ENCODE measurements at regions not wholly inside any gene's neighbourhood (a gene's known extent, or its start where the extent isn't known, plus 50 kb on each side); places are given as distances from the start of the nearest gene placed in this dataset.

GRCh38 chr6:108734271-108734922, 113.8 kb upstream of the ARMC2 start:
- no peak for TF ChIP-seq TAF1 (IDR thresholded peaks at IDR 0.05; ENCODE audit: borderline replicate concordance, low read depth, low read length)
- no peak for TF ChIP-seq IRF3 (IDR thresholded peaks at IDR 0.05; ENCODE audit: low read depth, low read length)
- TF ChIP-seq JUND (IDR thresholded peaks at IDR 0.05), result no peak
- no peak for TF ChIP-seq FOSL2 (IDR thresholded peaks at IDR 0.05; ENCODE audit: borderline replicate concordance, low read depth)
- TF ChIP-seq MEF2A (IDR thresholded peaks at IDR 0.05; ENCODE audit: borderline replicate concordance, low read depth), result no peak
- Histone ChIP-seq H3K9me3 (no peaks in the 10 kb centered on the region), H3K36me3 (replicated peaks in 1 of 2; ENCODE audit: control insufficient read depth in 1 of 2, insufficient read depth in 2 of 2, low read length in 1 of 2) (no peaks in the 10 kb centered on the region), H3F3A (replicated peaks; ENCODE audit: insufficient read depth) (peaks cover 16% of the 10 kb centered on the region), H4K20me1 (ENCODE audit: insufficient read depth) (no peaks in the 10 kb centered on the region), H3K4me3 (ENCODE audit: low read depth in 2 of 2, low read length in 1 of 2) (no peak overlapping the region), H3K4me1 (ENCODE audit: control insufficient read depth in 1 of 2, insufficient read depth in 2 of 2, low read depth in 1 of 2, low read length in 1 of 2) (peaks cover 7 to 19% of the 10 kb centered on the region in 2 experiments; a peak in 3 of 4 replicates), H2AFZ (ENCODE audit: low read depth) (no peak overlapping the region), H3K4me2 (no peak overlapping the region), H3K27ac (ENCODE audit: low read depth in 2 of 2, low read length in 1 of 2) (no peak overlapping the region), H3K9me2 (no peaks in the 10 kb centered on the region), H3K9ac (no peak overlapping the region), H3K27me3 (ENCODE audit: insufficient read depth) (no peaks in the 10 kb centered on the region), H3K79me2 (ENCODE audit: insufficient read depth) (no peaks in the 10 kb centered on the region)
- WGBS (ENCODE audit: low lambda C conversion rate), result 96% methylated on average over 8 of the region's 8 CpGs
- ChIA-PET CTCF (interaction anchor here (1.7 kb wide), 1 partner anchor 24 kb away, joined by 3 read pairs; no protein-coding TSS in a partner anchor), POLR2A (no interaction called here)
- DNase-seq, result no peak

GRCh38 chr6:108735310-108736001, 112.8 kb upstream of the ARMC2 start:
- H3K9ac ChIP-seq, result no peak overlapping the region
- H3K27me3 ChIP-seq (ENCODE audit: insufficient read depth), result no peaks in the 10 kb centered on the region
- no peaks in the 10 kb centered on the region for H3K36me3 ChIP-seq (replicated peaks in 1 of 2; ENCODE audit: control insufficient read depth in 1 of 2, insufficient read depth in 2 of 2, low read length in 1 of 2)
- H3K4me3 ChIP-seq (ENCODE audit: low read depth in 2 of 2, low read length in 1 of 2), result no peak overlapping the region
- H3K9me3 ChIP-seq, result no peaks in the 10 kb centered on the region
- 97% methylated on average over 2 of the region's 2 CpGs for WGBS (ENCODE audit: low lambda C conversion rate)
- ChIA-PET CTCF (no interaction called here), POLR2A (no interaction called here)
- H3K27ac ChIP-seq (ENCODE audit: low read depth in 2 of 2, low read length in 1 of 2), result no peak overlapping the region
- H3K9me2 ChIP-seq, result no peaks in the 10 kb centered on the region
- peaks cover 12 to 19% of the 10 kb centered on the region in 2 experiments; a peak in 3 of 4 replicates for H3K4me1 ChIP-seq (ENCODE audit: control insufficient read depth in 1 of 2, insufficient read depth in 2 of 2, low read depth in 1 of 2, low read length in 1 of 2)
- no peak for DNase-seq
- no peaks in the 10 kb centered on the region for H4K20me1 ChIP-seq (ENCODE audit: insufficient read depth)
- H3K4me2 ChIP-seq, result no peak overlapping the region
- H3K79me2 ChIP-seq (ENCODE audit: insufficient read depth), result no peaks in the 10 kb centered on the region
- no peak for TF ChIP-seq TEAD4 (IDR thresholded peaks at IDR 0.05; ENCODE audit: borderline replicate concordance, insufficient read depth)
- TF ChIP-seq FOXM1 (IDR thresholded peaks at IDR 0.05; ENCODE audit: low read depth), result no peak
- no peak for TF ChIP-seq SIN3A (IDR thresholded peaks at IDR 0.05; ENCODE audit: borderline replicate concordance, low read depth, low read length)
- TF ChIP-seq ZBTB33 (IDR thresholded peaks at IDR 0.05; ENCODE audit: borderline replicate concordance, low read depth), result no peak
- no peak for TF ChIP-seq CTCF (IDR thresholded peaks at IDR 0.05)
- TF ChIP-seq MXI1 (IDR thresholded peaks at IDR 0.05; ENCODE audit: low read depth, low read length), result no peak
- TF ChIP-seq TAF1 (IDR thresholded peaks at IDR 0.05; ENCODE audit: borderline replicate concordance, low read depth, low read length), result no peak
- TF ChIP-seq ELF1 (IDR thresholded peaks at IDR 0.05), result no peak
- TF ChIP-seq MAX (IDR thresholded peaks at IDR 0.05; ENCODE audit: low read depth), result no peak
- TF ChIP-seq CHD2 (IDR thresholded peaks at IDR 0.05; ENCODE audit: low read length, partially characterized antibody), result no peak
- TF ChIP-seq RFX5 (IDR thresholded peaks at IDR 0.05; ENCODE audit: low read length), result no peak
- TF ChIP-seq GATA2 (CRISPR knock-in tag; IDR thresholded peaks at IDR 0.05), result no peak
- no peak overlapping the region for H2AFZ ChIP-seq (ENCODE audit: low read depth)
- peaks cover 16% of the 10 kb centered on the region for H3F3A ChIP-seq (replicated peaks; ENCODE audit: insufficient read depth)
